ENCODE measurements at regions not wholly inside any gene's neighbourhood (a gene's known extent, or its start where the extent isn't known, plus 50 kb on each side); places are given as distances from the start of the nearest gene placed in this dataset.

GRCh38 chr2:9705196-9705595 lies 74.4 kb upstream of the YWHAQ start:
- no peak overlapping the region for H3K9ac ChIP-seq (ENCODE audit: low read depth, low read length, poor library complexity, severe bottlenecking)
- H3K4me3 ChIP-seq (ENCODE audit: low read length, poor library complexity, severe bottlenecking): no peak overlapping the region
- H3K4me1 ChIP-seq (ENCODE audit: insufficient read depth, low read length, poor library complexity, severe bottlenecking): peaks cover 21% of the 10 kb centered on the region
- no peak for TF ChIP-seq EZH2phosphoT487 (IDR thresholded peaks at IDR 0.05; ENCODE audit: borderline replicate concordance)
- TF ChIP-seq CTCF (conservative IDR thresholded peaks at IDR 0.05; ENCODE audit: low read length): no peak
- H3K36me3 ChIP-seq (ENCODE audit: insufficient read depth, low read length): no peaks in the 10 kb centered on the region
- H3K27me3 ChIP-seq (ENCODE audit: insufficient read depth, low read length, poor library complexity, severe bottlenecking): no peaks in the 10 kb centered on the region
- H3K9me3 ChIP-seq (ENCODE audit: insufficient read depth, low read depth, low read length): no peaks in the 10 kb centered on the region
- H3F3A ChIP-seq (ENCODE audit: low read depth): no peaks in the 10 kb centered on the region
- H3K79me2 ChIP-seq (ENCODE audit: insufficient read depth, low read length): no peaks in the 10 kb centered on the region
- no peaks in the 10 kb centered on the region for H4K20me1 ChIP-seq (ENCODE audit: insufficient read depth, low read length, poor library complexity, severe bottlenecking)
- H3K9me2 ChIP-seq (replicated peaks; ENCODE audit: low read depth, low read length): no peaks in the 10 kb centered on the region
- H2AFZ ChIP-seq (ENCODE audit: low read length): no peak overlapping the region
- H3K4me2 ChIP-seq (ENCODE audit: low read depth, low read length, poor library complexity, severe bottlenecking): no peak overlapping the region

GRCh38 chr2:9707008-9707407 lies 76.2 kb upstream of the YWHAQ start:
- Histone ChIP-seq H3K36me3 (ENCODE audit: insufficient read depth, low read length) (no peaks in the 10 kb centered on the region), H3K4me2 (ENCODE audit: low read depth, low read length, poor library complexity, severe bottlenecking) (no peak overlapping the region), H3K4me3 (ENCODE audit: low read length, poor library complexity, severe bottlenecking) (no peak overlapping the region), H3K9me3 (ENCODE audit: insufficient read depth, low read depth, low read length) (no peaks in the 10 kb centered on the region), H3K79me2 (ENCODE audit: insufficient read depth, low read length) (no peaks in the 10 kb centered on the region), H3K9me2 (replicated peaks; ENCODE audit: low read depth, low read length) (no peaks in the 10 kb centered on the region), H3K4me1 (ENCODE audit: insufficient read depth, low read length, poor library complexity, severe bottlenecking) (peaks cover 21% of the 10 kb centered on the region), H3K27me3 (ENCODE audit: insufficient read depth, low read length, poor library complexity, severe bottlenecking) (no peaks in the 10 kb centered on the region), H3F3A (ENCODE audit: low read depth) (no peaks in the 10 kb centered on the region), H2AFZ (ENCODE audit: low read length) (no peak overlapping the region), H4K20me1 (ENCODE audit: insufficient read depth, low read length, poor library complexity, severe bottlenecking) (no peaks in the 10 kb centered on the region), H3K9ac (ENCODE audit: low read depth, low read length, poor library complexity, severe bottlenecking) (no peak overlapping the region)
- TF ChIP-seq CTCF (conservative IDR thresholded peaks at IDR 0.05; ENCODE audit: low read length) (no peak), EZH2phosphoT487 (IDR thresholded peaks at IDR 0.05; ENCODE audit: borderline replicate concordance) (no peak)

- H4K20me1 ChIP-seq (ENCODE audit: insufficient read depth, low read length, poor library complexity, severe bottlenecking): no peaks in the 10 kb centered on the region
- no peaks in the 10 kb centered on the region for H3K79me2 ChIP-seq (ENCODE audit: insufficient read depth, low read length)
- no peak overlapping the region for H3K4me3 ChIP-seq (ENCODE audit: low read length, poor library complexity, severe bottlenecking)
- no peaks in the 10 kb centered on the region for H3K9me3 ChIP-seq (ENCODE audit: insufficient read depth, low read depth, low read length)
- H3K9me2 ChIP-seq (replicated peaks; ENCODE audit: low read depth, low read length): no peaks in the 10 kb centered on the region
- H3F3A ChIP-seq (ENCODE audit: low read depth): no peaks in the 10 kb centered on the region
- no peak overlapping the region for H3K4me2 ChIP-seq (ENCODE audit: low read depth, low read length, poor library complexity, severe bottlenecking)
- peaks cover 15% of the 10 kb centered on the region for H3K4me1 ChIP-seq (ENCODE audit: insufficient read depth, low read length, poor library complexity, severe bottlenecking)
- no peaks in the 10 kb centered on the region for H3K36me3 ChIP-seq (ENCODE audit: insufficient read depth, low read length)
- H2AFZ ChIP-seq (ENCODE audit: low read length): no peak overlapping the region
- no peak for TF ChIP-seq EZH2phosphoT487 (IDR thresholded peaks at IDR 0.05; ENCODE audit: borderline replicate concordance)
- no peak for TF ChIP-seq CTCF (conservative IDR thresholded peaks at IDR 0.05; ENCODE audit: low read length)
- no peaks in the 10 kb centered on the region for H3K27me3 ChIP-seq (ENCODE audit: insufficient read depth, low read length, poor library complexity, severe bottlenecking)
- H3K9ac ChIP-seq (ENCODE audit: low read depth, low read length, poor library complexity, severe bottlenecking): no peak overlapping the region
These were observed 76.9 kb upstream of the YWHAQ start for GRCh38 chr2:9707611-9708160.
